MCF 10A (cell line): ENCODE measurements at regions not wholly inside any gene's neighbourhood (a gene's known extent, or its start where the extent isn't known, plus 50 kb on each side); places are given as distances from the start of the nearest gene placed in this dataset.

ENCODE experiments used
- BruUV-seq: library from RNA; stranded (reverse); fragments of 400-500 nt; replicated peaks from 2 replicates; lab custom pipeline; 2021; lab: Mats Ljungman, UMichigan
- CTCF ChIA-PET: fragments of 300-600 bp; sonication (Branson Sonifier 250); formaldehyde crosslinking; extraction: SDS; loops from one replicate; lab custom pipeline; 2021; ENCODE audit warnings: antibody characterized with exemption, inconsistent platforms; lab: Yijun Ruan, JAX
- POLR2A ChIA-PET: fragments of 300-600, 350-650 bp; sonication (Branson Sonifier 250); formaldehyde crosslinking; extraction: SDS; loops from one replicate; lab custom pipeline; 2020; ENCODE audit warnings: antibody characterized with exemption, inconsistent platforms; lab: Yijun Ruan, JAX
- DNase-seq: peaks from one replicate; pipeline ENCODE4 v3.0.0-alpha.2; 2018; ENCODE audit not compliant: unreplicated experiment
- H3K27ac Mint-ChIP-seq: one replicate; pipeline ENCODE4 v1.8.0; 2022; ENCODE audit warnings: mild to moderate bottlenecking, low read depth, mixed read lengths; ENCODE audit not compliant: unreplicated experiment
- H3K27me3 Mint-ChIP-seq: one replicate; pipeline ENCODE4 v1.8.0; 2022; ENCODE audit warnings: mixed read lengths; ENCODE audit not compliant: insufficient read depth, unreplicated experiment
- H3K36me3 Mint-ChIP-seq: one replicate; pipeline ENCODE4 v1.8.0; 2022; ENCODE audit warnings: mild to moderate bottlenecking, moderate library complexity, mixed read lengths; ENCODE audit not compliant: insufficient read depth, unreplicated experiment
- H3K4me1 Mint-ChIP-seq: one replicate; pipeline ENCODE4 v1.8.0; 2022; ENCODE audit warnings: mixed read lengths; ENCODE audit not compliant: insufficient read depth, unreplicated experiment
- H3K4me3 Mint-ChIP-seq: one replicate; pipeline ENCODE4 v1.8.0; 2022; ENCODE audit warnings: mild to moderate bottlenecking, moderate library complexity, mixed read lengths; ENCODE audit not compliant: unreplicated experiment
- H3K9me3 Mint-ChIP-seq: one replicate; pipeline ENCODE4 v1.8.0; 2022; ENCODE audit warnings: mixed read lengths; ENCODE audit not compliant: unreplicated experiment
- CTCF ChIP-seq: fragments of 200-600 bp; IDR thresholded peaks from one replicate; pipeline ENCODE4 v1.8.0; 2022; ENCODE audit warnings: antibody characterized with exemption, mild to moderate bottlenecking; ENCODE audit not compliant: unreplicated experiment
- intact Hi-C: fragments of 100-400 bp; cut with micrococcal nuclease; formaldehyde crosslinking; loops from 2 replicates; pipeline ENCODE4 v1.14.1; 2022

- intact Hi-C loops: no loop called here
- Mint-ChIP-seq H3K36me3 (no peaks in the 10 kb centered on the region), H3K27me3 (no peaks in the 10 kb centered on the region), H3K4me1 (no peaks in the 10 kb centered on the region), H3K4me3 (no peak overlapping the region), H3K9me3 (peaks cover 37% of the 10 kb centered on the region), H3K27ac (no peak overlapping the region)
- ChIA-PET CTCF (no interaction called here), POLR2A (no interaction called here)
- no TSS peak for BruUV-seq
- DNase-seq: no peak
- no peak for TF ChIP-seq CTCF
These were observed 60.3 kb upstream of the NTF3 start for GRCh38 chr12:5371631-5372030.

GRCh38 chr12:5374713-5375112 lies 57.2 kb upstream of the NTF3 start:
- no peaks in the 10 kb centered on the region for H3K36me3 Mint-ChIP-seq
- no peak overlapping the region for H3K4me3 Mint-ChIP-seq
- no peaks in the 10 kb centered on the region for H3K27me3 Mint-ChIP-seq
- ChIA-PET POLR2A (no interaction called here), CTCF (no interaction called here)
- BruUV-seq: no TSS peak
- DNase-seq: no peak
- intact Hi-C loops: no loop called here
- H3K4me1 Mint-ChIP-seq: no peaks in the 10 kb centered on the region
- peaks cover 36% of the 10 kb centered on the region for H3K9me3 Mint-ChIP-seq
- no peak for TF ChIP-seq CTCF
- H3K27ac Mint-ChIP-seq: no peak overlapping the region

- CTCF ChIA-PET: no interaction called here
- intact Hi-C loops: no loop called here
- no peak overlapping the region for H3K27ac Mint-ChIP-seq
- no peak for DNase-seq
- no peaks in the 10 kb centered on the region for H3K36me3 Mint-ChIP-seq
- BruUV-seq: no TSS peak
- POLR2A ChIA-PET: no interaction called here
- no peak overlapping the region for H3K4me3 Mint-ChIP-seq
- H3K27me3 Mint-ChIP-seq: no peaks in the 10 kb centered on the region
- H3K9me3 Mint-ChIP-seq: peaks cover 26% of the 10 kb centered on the region
- H3K4me1 Mint-ChIP-seq: no peaks in the 10 kb centered on the region
- TF ChIP-seq CTCF: no peak
These were observed 56.2 kb upstream of the NTF3 start for GRCh38 chr12:5375547-5376295.

GRCh38 chr12:5376591-5377207 lies 55.2 kb upstream of the NTF3 start:
- peaks cover 28% of the 10 kb centered on the region for H3K9me3 Mint-ChIP-seq
- intact Hi-C loops: no loop called here
- BruUV-seq: no TSS peak
- no peaks in the 10 kb centered on the region for H3K4me1 Mint-ChIP-seq
- DNase-seq: no peak
- POLR2A ChIA-PET: no interaction called here
- TF ChIP-seq CTCF: no peak
- no peaks in the 10 kb centered on the region for H3K36me3 Mint-ChIP-seq
- H3K4me3 Mint-ChIP-seq: no peak overlapping the region
- no peaks in the 10 kb centered on the region for H3K27me3 Mint-ChIP-seq
- no peak overlapping the region for H3K27ac Mint-ChIP-seq
- CTCF ChIA-PET: interaction anchor here (0.7 kb wide), 1 partner anchor 116 kb away, joined by 3 read pairs; no protein-coding TSS in a partner anchor
